ENCODE measurements at regions not wholly inside any gene's neighbourhood (a gene's known extent, or its start where the extent isn't known, plus 50 kb on each side); places are given as distances from the start of the nearest gene placed in this dataset.
"Not testable (repeated sequence)": the region's sequence is repeated elsewhere in the genome, so short reads cannot be mapped to it uniquely, and the experiment has no call there.

- DNase-seq: no peak
These were observed 386.3 kb downstream of the MRPL39 start for GRCh38 chr21:25220954-25221353.

DNA sequence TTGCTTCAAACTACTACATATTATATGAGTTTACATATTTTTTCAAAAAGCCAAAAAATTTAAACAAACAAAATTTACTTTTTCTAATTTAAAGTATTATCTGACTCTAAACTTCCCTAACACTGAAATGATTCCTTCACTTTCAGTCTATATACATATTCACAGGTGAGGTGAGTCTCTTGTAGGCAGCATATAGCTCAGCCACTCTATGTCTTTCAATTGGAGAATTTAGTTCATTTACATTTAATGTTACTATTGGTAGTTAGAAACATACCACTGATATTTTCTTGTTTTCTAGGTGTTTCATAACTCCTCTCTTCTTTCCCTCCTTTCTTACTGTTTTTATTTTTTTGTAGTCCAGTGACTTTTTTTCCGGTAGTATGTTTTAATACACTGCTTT is 387.1 kb downstream of the MRPL39 start:
- no peak for DNase-seq

GRCh38 chr21:25215698-25216384 is 391.4 kb downstream of the MRPL39 start:
- DNase-seq: no peak

GRCh38 chr21:25214676-25215075 is 392.6 kb downstream of the MRPL39 start:
- no peak for DNase-seq

GRCh38 chr21:25199944-25200343 is 407.3 kb downstream of the MRPL39 start:
- DNase-seq: no peak

GRCh38 chr21:25191141-25191540 is 416.1 kb downstream of the MRPL39 start:
- no peak for DNase-seq

DNA sequence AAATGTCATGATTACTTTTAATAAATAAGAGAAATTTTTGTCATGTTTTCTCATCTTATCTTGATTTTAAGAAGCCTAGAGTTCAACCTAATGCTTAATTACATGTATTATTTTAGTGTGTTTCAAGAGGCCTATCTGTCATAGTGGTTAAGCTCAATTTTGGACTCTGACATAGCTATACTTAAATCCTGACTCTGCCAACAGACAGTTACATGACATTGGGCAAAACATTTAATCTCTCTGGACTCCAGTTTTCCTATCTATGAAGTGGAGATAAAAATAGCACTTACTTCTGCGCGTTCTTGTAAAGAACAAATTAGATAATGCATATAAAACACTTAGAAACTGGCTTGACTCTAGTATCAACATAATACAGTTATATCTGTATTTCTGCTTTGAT is 417.8 kb downstream of the MRPL39 start:
- DNase-seq: no peak

DNA sequence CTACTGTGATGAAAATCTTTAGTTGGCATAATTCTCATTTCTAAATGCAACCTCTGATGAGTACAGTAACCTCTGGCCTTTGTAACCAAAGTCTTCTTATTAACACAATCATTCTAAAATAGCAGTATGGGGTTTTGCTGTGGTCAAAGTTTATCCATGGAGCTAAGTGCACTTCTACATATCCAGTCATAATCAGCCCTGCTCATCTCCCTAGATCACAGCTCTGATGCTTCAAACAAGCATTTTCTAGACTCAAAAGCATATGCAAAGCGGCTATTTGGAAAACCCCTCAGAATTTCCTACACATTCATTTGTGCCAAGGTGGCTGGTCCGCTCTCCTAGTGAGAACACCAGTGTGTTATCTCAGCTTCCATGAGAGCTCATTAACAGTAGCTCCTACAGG is 418.6 kb downstream of the MRPL39 start:
- no peak for DNase-seq

GRCh38 chr21:25186273-25186672 is 421.0 kb downstream of the MRPL39 start:
- DNase-seq: peak; percentile 16

DNA sequence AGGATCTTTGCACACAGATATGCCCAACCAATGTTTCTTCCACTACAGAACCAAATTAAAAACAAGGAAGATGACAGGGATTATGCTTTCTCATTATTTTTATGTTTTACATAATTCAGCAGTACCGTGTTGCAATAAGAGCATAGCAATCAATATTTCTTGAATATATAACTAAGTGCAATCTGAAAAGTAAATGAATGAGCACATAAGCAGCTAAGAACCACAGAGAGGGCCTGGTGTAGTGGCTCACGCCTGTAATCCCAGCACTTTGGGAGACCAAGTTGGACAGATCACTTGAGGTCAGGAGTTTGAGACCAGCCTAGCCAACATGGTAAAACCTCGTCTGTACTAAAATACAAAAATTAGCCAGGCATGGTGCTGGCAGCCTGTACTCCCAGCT is 423.7 kb downstream of the MRPL39 start:
- no peak for DNase-seq

DNA sequence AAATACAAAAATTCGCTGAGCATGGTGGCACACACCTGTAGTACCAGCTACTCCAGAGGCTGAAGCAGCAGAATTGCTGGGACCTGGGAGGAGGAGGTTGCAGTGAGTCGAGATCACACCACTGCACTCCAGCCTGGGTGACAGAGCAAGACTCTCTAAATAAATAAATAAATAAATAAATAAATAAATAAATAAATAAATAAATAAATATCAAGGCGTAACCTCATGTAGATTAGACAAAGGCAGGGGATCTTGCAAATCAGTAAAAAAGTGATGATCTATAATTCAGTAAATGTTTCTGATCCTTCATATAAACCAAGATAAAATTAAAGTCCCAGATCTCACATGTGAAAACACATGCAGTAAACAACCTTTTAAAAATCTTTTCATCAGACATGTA is 425.6 kb downstream of the MRPL39 start:
- DNase-seq: not testable (repeated sequence)

GRCh38 chr21:25179116-25179515 is 428.2 kb downstream of the MRPL39 start:
- DNase-seq: no peak

DNA sequence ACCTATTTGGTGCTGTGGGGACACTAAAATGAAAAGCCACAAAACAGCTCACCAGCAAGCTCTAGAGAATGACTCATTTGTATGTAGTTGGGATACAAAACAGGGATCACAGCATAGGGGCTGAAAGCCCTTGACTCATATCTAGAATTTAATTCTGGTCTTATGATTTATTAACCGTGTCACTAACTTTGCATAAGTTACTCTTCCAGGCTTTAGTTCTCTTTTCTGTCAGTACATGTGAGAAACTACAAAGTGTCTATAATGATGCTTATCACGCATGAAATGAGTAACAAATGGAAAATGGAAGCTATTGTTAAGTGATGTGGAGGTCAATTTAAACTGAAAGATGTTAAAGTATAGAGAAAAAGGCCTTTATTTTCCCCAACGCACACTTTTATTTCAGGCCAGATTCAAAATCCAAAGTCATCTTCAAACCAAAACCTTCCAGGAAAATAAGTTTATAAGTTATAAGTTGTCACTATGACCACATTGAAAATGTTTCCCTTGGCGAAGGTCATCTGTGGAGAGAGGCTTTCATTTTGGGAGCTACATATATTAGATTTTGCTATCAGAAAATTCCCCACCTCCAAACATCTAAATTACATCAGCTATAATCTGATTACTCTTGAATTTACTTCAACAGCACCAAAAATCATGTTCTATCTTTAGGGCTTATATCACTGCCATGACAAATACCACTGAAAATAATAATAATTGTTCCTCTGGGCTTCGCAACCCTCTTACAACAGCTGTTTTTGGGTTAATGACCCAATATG is 430.5 kb downstream of the MRPL39 start:
- DNase-seq: no peak

DNA sequence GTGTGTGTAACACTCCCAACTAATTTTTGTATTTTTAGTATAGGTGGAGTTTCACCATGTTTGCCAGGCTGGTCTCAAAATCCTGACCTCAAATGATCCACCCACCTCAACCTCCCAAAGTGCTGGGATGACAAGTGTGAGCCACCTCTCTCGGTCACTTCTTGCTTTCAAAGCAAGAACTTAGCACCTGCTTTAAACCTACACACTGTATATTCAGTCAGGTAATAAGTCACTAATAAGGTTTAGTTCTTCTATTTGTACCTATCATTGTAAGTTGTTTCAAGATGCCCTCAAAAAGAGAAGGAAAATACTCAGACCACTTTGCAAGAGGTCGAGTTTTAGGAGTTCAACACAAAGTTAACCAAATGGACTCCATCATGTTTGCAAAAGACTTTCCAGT is 431.3 kb downstream of the MRPL39 start:
- no peak for DNase-seq

DNA sequence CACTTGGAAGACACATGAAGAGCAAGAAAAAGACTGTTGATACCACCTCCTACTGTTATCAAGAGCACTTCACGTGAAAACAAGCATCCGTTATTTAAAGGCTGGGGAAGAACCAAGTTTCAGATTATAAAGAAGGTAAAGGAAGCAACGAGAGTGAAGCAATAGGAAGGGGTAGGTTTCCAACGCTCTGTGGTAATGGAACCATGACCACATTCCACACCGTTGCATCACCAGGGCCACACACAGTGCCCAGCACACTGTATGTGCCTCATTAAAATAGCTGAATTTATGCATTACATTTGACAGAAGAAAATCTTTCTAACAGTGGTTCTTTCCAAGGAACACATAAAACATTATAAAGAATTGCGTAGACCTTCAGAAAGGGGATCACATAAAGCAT is 435.8 kb downstream of the MRPL39 start:
- DNase-seq: no peak

DNA sequence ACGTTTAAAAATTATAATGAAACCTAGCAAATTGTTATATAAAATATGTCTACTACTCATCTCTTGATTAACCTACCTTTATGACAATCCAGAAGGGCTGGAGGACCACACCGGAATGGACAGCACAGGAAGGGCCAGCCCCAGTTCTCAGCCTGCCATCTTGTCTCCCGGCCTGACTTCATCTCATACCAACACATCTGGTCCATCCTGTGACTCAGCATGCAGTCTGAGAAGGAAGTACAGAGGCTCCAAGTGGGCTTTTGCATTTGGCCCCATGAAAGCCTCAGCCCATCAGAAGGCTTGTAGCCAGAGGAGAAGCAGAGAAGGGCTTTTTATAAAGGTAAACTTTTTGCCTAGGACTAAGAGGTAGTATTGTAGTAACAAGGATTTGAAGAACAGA is 436.6 kb downstream of the MRPL39 start:
- DNase-seq: no peak

GRCh38 chr21:25169370-25169769 is 437.9 kb downstream of the MRPL39 start:
- DNase-seq: no peak

GRCh38 chr21:25166904-25167303 is 440.4 kb downstream of the MRPL39 start:
- not testable (repeated sequence) for DNase-seq

GRCh38 chr21:25161571-25161970 is 445.7 kb downstream of the MRPL39 start:
- DNase-seq: no peak

- DNase-seq: not testable (repeated sequence)
These were observed 452.3 kb downstream of the MRPL39 start for GRCh38 chr21:25155020-25155419.

GRCh38 chr21:25149022-25149421 is 458.3 kb downstream of the MRPL39 start:
- no peak for DNase-seq

DNA sequence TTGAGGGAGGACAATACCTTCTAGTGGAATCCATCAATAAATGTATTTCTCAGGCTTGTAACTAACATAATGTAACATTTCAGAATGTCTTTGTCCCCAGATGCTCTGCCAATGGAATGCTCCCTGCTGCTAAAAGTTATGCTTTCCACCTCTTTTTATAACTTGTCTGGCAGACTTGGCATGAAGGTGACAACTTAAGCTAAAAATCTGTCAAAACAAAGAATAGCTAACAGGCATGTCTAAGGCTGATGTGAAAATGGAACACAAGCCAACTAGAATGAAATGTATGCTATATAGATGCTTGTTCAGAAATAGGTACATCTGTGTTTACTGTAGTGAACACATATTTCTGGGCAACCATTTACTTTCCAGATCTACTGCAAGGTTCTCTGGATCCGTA is 467.9 kb downstream of the MRPL39 start:
- no peak for DNase-seq

GRCh38 chr21:25133939-25134338 is 473.3 kb downstream of the MRPL39 start:
- DNase-seq: no peak

DNA sequence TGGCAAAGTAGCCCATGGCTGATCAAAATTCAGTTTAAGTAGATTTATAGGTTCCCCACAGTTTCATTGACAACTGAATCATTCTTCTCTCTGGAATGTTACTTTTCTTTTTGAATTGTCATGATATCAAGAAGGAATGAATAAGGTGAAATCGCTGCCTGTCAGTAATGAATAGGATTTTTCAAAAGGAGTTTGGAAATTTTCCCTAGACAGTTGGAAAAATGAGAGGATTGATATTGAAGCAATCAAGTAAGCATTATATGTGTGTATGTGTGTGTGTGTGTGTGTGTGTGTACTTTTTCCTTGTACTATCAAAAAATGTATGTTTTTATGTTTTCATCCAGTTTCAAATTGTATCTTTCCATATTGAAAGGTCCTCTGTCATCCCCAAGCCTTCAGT is 479.5 kb downstream of the MRPL39 start:
- DNase-seq: no peak

DNA sequence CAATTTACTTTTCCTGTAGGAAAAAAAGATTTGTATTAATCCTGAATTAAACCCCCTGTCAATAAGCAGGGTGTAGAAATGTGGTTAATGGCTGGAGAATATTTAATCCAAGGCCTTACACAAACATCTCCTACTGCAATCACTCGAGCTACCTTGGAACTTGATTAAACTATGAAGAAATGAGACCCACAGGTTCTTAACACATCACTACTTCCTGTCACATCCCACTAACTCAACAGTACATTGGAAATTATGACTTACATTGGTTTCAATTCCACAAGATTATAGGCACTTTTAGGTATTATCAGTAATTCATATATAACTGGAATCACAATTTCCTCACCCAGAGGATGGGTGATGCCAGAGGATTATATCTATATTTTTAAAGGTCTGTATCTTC is 480.3 kb downstream of the MRPL39 start:
- DNase-seq: no peak
